GM23338 (cell line): ENCODE measurements at regions not wholly inside any gene's neighbourhood (a gene's known extent, or its start where the extent isn't known, plus 50 kb on each side); places are given as distances from the start of the nearest gene placed in this dataset.
A peak's percentile ranks its signal among the peaks of the same experiment; 100 is the strongest.

ENCODE experiments used
- ATAC-seq: fragments of 200-7000 bp; cut with Tn5 transposase; 3 replicates; pipeline ENCODE4 v1.9.1; 2020
- DNase-seq: peaks from one replicate; pipeline ENCODE4 v3.0.0-alpha.2; 2015; ENCODE audit warnings: low spot score
- H2AFZ ChIP-seq: fragments of 200-600 bp; sonication (generic); 2 replicates; pipeline ENCODE4 v1.8.0; 2016; ENCODE audit warnings: antibody characterized with exemption, mild to moderate bottlenecking, moderate library complexity
- H3F3A ChIP-seq: fragments of 200-600 bp; sonication (generic); replicated peaks from 2 replicates; pipeline ENCODE4 v1.8.0; 2017; ENCODE audit warnings: antibody characterized with exemption, mixed run types, low read depth
- H3K27ac ChIP-seq: fragments of 200-600 bp; sonication (generic); 2 replicates; pipeline ENCODE4 v1.6.1; 2016; ENCODE audit warnings: low read depth
- H3K27me3 ChIP-seq: fragments of 200-600 bp; sonication (generic); 2 replicates; pipeline ENCODE4 v1.8.0; 2016; ENCODE audit warnings: mild to moderate bottlenecking, mixed run types, moderate library complexity; ENCODE audit not compliant: insufficient read depth
- H3K36me3 ChIP-seq: fragments of 200-600 bp; sonication (generic); 2 replicates; pipeline ENCODE4 v1.8.0; 2016; ENCODE audit warnings: mild to moderate bottlenecking; ENCODE audit not compliant: insufficient read depth
- H3K4me1 ChIP-seq: fragments of 200-600 bp; sonication (generic); 2 replicates; pipeline ENCODE4 v1.8.0; 2016; ENCODE audit warnings: mild to moderate bottlenecking, moderate library complexity; ENCODE audit not compliant: insufficient read depth
- H3K4me2 ChIP-seq: fragments of 200-600 bp; sonication (generic); 2 replicates; pipeline ENCODE4 v1.7.1; 2017; ENCODE audit warnings: mixed run types
- H3K4me3 ChIP-seq: fragments of 200-600 bp; sonication (generic); 2 replicates; pipeline ENCODE4 v1.6.1; 2016; ENCODE audit warnings: mixed run types
- H3K79me2 ChIP-seq: fragments of 200-600 bp; sonication (generic); replicated peaks from 2 replicates; pipeline ENCODE4 v1.8.0; 2017; ENCODE audit warnings: mild to moderate bottlenecking; ENCODE audit not compliant: insufficient read depth
- H3K9me2 ChIP-seq: fragments of 200-600 bp; sonication (generic); 2 replicates; pipeline ENCODE4 v1.8.0; 2017; ENCODE audit not compliant: insufficient read depth
- H4K20me1 ChIP-seq: fragments of 200-600 bp; sonication (generic); replicated peaks from 2 replicates; pipeline ENCODE4 v1.8.0; 2017; ENCODE audit warnings: mild to moderate bottlenecking; ENCODE audit not compliant: insufficient read depth
- H3K27ac Mint-ChIP-seq: 2 replicates; pipeline ENCODE4 v1.8.0; 2020; ENCODE audit warnings: inconsistent platforms, mild to moderate bottlenecking, moderate library complexity, mixed read lengths
- H3K27me3 Mint-ChIP-seq: 3 replicates; pipeline ENCODE4 v1.8.0; 2022; ENCODE audit warnings: low read depth, mild to moderate bottlenecking, moderate library complexity, mixed read lengths, inconsistent platforms; ENCODE audit not compliant: insufficient read depth, poor library complexity
- H3K36me3 Mint-ChIP-seq: 3 replicates; pipeline ENCODE4 v1.8.0; 2021; ENCODE audit warnings: low read depth, mild to moderate bottlenecking, inconsistent platforms, moderate library complexity, mixed read lengths
- H3K4me1 Mint-ChIP-seq: 3 replicates; pipeline ENCODE4 v1.8.0; 2020; ENCODE audit warnings: mild to moderate bottlenecking, inconsistent platforms, mixed read lengths
- H3K4me3 Mint-ChIP-seq: 3 replicates; pipeline ENCODE4 v1.8.0; 2021; ENCODE audit warnings: moderate library complexity, mild to moderate bottlenecking, inconsistent platforms, mixed read lengths
- H3K9me3 Mint-ChIP-seq: 3 replicates; pipeline ENCODE4 v1.8.0; 2020; ENCODE audit warnings: moderate library complexity, mild to moderate bottlenecking, inconsistent platforms, mixed read lengths
- CREB1 ChIP-seq: fragments of 250-450 bp; sonication (Bioruptor Pico); IDR thresholded peaks from 2 replicates; pipeline ENCODE4 v1.5.0; 2020; ENCODE audit warnings: low read depth, mild to moderate bottlenecking, moderate library complexity
- CTCF ChIP-seq, 2 experiments: fragments of 200-600 bp in 1 of 2; sonication (generic) in 1 of 2; conservative IDR thresholded peaks; 2 replicates each; pipeline versions ENCODE4 v1.5.1 to v1.6.1; 2016 to 2017; ENCODE audit warnings: antibody characterized with exemption in 2 of 2, low read depth in 2 of 2, mild to moderate bottlenecking in 2 of 2, moderate library complexity in 1 of 2
- EZH2 ChIP-seq: fragments of 200-600 bp; sonication (generic); IDR thresholded peaks from one replicate; pipeline ENCODE4 v1.8.0; 2017; ENCODE audit warnings: antibody characterized with exemption, mild to moderate bottlenecking, low read depth; ENCODE audit not compliant: unreplicated experiment
- EZH2phosphoT487 ChIP-seq: fragments of 200-600 bp; sonication (generic); IDR thresholded peaks from one replicate; pipeline ENCODE4 v1.8.1; 2018; ENCODE audit warnings: antibody characterized with exemption; ENCODE audit not compliant: unreplicated experiment
- JUNB ChIP-seq: IDR thresholded peaks from one replicate; pipeline ENCODE4 v1.6.1; 2016; ENCODE audit warnings: antibody characterized with exemption; ENCODE audit not compliant: unreplicated experiment
- NANOG ChIP-seq: IDR thresholded peaks from 2 replicates; pipeline ENCODE4 v1.6.1; 2016; ENCODE audit warnings: antibody characterized with exemption, borderline replicate concordance
- POLR2AphosphoS5 ChIP-seq: IDR thresholded peaks from 2 replicates; pipeline ENCODE4 v1.6.1; 2016; ENCODE audit warnings: antibody characterized with exemption, low read depth
- REST ChIP-seq: IDR thresholded peaks from one replicate; pipeline ENCODE4 v1.6.1; 2018; ENCODE audit warnings: antibody characterized with exemption; ENCODE audit not compliant: unreplicated experiment
- STAT1 ChIP-seq: IDR thresholded peaks from one replicate; pipeline ENCODE4 v1.6.1; 2016; ENCODE audit warnings: antibody characterized with exemption; ENCODE audit not compliant: unreplicated experiment
- ZNF114 ChIP-seq: fragments of 250-450 bp; sonication (Bioruptor Pico); IDR thresholded peaks from 2 replicates; pipeline ENCODE4 v1.5.0; 2020; ENCODE audit warnings: mild to moderate bottlenecking, moderate library complexity
- ZNF331 ChIP-seq: fragments of 250-450 bp; sonication (Bioruptor Pico); IDR thresholded peaks from 2 replicates; pipeline ENCODE4 v1.5.0; 2020; ENCODE audit warnings: low read depth, mild to moderate bottlenecking, moderate library complexity
- TF ChIP-seq, protein P1 (sequence below): IDR thresholded peaks from 2 replicates; pipeline ENCODE4 v1.6.1; 2016; ENCODE audit warnings: antibody characterized with exemption

- ATAC-seq (no peak), DNase-seq (no peak)
- no peak overlapping the region for H3K27ac ChIP-seq
- H2AFZ ChIP-seq, result peak overlapping the region; percentile 48; the same call in 1 of the 2 replicates
- Mint-ChIP-seq H3K9me3 (peaks cover 6% of the 10 kb centered on the region; the same call in 2 of the 3 replicates), H3K27me3 (peaks cover 2% of the 10 kb centered on the region), H3K27ac (0 out of 2 replicates have a peak overlapping the region, but pooled peaks have one; percentile 31), H3K4me3 (no peak overlapping the region), H3K36me3 (no peaks in the 10 kb centered on the region; the same call in 2 of the 3 replicates), H3K4me1 (peaks cover 16% of the 10 kb centered on the region)
- no peaks in the 10 kb centered on the region for H4K20me1 ChIP-seq
- peaks cover 7% of the 10 kb centered on the region for H3K4me1 ChIP-seq
- no peak for TF ChIP-seq NANOG
- no peak for TF ChIP-seq REST
- TF ChIP-seq ZNF114, result no peak
- TF ChIP-seq STAT1, result no peak
- TF ChIP-seq ZNF331, result no peak
- TF ChIP-seq EZH2, result no peak
- TF ChIP-seq, protein P1, sequence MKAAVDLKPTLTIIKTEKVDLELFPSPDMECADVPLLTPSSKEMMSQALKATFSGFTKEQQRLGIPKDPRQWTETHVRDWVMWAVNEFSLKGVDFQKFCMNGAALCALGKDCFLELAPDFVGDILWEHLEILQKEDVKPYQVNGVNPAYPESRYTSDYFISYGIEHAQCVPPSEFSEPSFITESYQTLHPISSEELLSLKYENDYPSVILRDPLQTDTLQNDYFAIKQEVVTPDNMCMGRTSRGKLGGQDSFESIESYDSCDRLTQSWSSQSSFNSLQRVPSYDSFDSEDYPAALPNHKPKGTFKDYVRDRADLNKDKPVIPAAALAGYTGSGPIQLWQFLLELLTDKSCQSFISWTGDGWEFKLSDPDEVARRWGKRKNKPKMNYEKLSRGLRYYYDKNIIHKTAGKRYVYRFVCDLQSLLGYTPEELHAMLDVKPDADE, result no peak
- no peak for TF ChIP-seq JUNB
- no peak for TF ChIP-seq EZH2phosphoT487
- no peak for TF ChIP-seq POLR2AphosphoS5
- H3K4me3 ChIP-seq, result no peak overlapping the region
- H3K9me2 ChIP-seq, result no peaks in the 10 kb centered on the region
- no peaks in the 10 kb centered on the region for H3K36me3 ChIP-seq
- H3K27me3 ChIP-seq, result no peaks in the 10 kb centered on the region
- no peak overlapping the region; the same call in 1 of the 2 replicates for H3K4me2 ChIP-seq
- H3K79me2 ChIP-seq, result no peaks in the 10 kb centered on the region
- no peaks in the 10 kb centered on the region for H3F3A ChIP-seq
Observed at GRCh38 chr4:187618701-187619281, 376.8 kb upstream of the ZFP42 start.

DNA sequence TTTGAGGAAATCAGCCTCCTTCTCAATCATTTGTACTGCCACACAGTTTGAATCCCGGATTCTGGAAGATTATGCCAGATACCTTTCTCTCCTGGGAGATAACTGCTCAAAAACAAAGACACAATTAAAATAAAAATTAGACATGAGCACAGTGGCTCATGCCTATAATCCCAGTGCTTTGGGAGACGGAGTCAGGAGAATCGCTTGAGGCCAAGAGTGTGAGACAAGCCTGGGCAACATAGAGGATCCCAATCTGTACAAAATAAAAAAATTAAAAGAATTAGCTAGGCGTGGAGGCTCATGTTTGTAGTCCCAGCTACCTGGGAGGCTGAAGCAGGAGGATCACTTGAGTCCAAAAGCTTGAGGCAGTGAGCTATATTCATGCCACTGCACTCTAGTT lies 376.3 kb upstream of the ZFP42 start:
- no peak overlapping the region for H3K4me3 Mint-ChIP-seq
- Histone ChIP-seq H3F3A (no peaks in the 10 kb centered on the region), H3K4me3 (no peak overlapping the region), H3K27ac (no peak overlapping the region), H2AFZ (peak overlapping the region; percentile 48; the same call in 1 of the 2 replicates), H3K27me3 (no peaks in the 10 kb centered on the region), H3K4me1 (peaks cover 7% of the 10 kb centered on the region), H3K4me2 (no peak overlapping the region; the same call in 1 of the 2 replicates), H3K9me2 (no peaks in the 10 kb centered on the region), H3K79me2 (no peaks in the 10 kb centered on the region), H3K36me3 (no peaks in the 10 kb centered on the region), H4K20me1 (no peaks in the 10 kb centered on the region)
- no peak for DNase-seq
- 0 out of 2 replicates have a peak overlapping the region, but pooled peaks have one; percentile 31 for H3K27ac Mint-ChIP-seq
- no peak for ATAC-seq
- no peaks in the 10 kb centered on the region; the same call in 1 of the 3 replicates for H3K36me3 Mint-ChIP-seq
- TF ChIP-seq, protein P1, result no peak
- no peak for TF ChIP-seq CREB1 (CRISPR knock-in tag)
- TF ChIP-seq ZNF331, result no peak
- no peak for TF ChIP-seq STAT1
- no peak for TF ChIP-seq EZH2
- TF ChIP-seq POLR2AphosphoS5, result no peak
- TF ChIP-seq CTCF (conservative IDR thresholded peaks at IDR 0.05; ENCODE audit: low read depth in 2 of 2), result no peak
- peaks cover 2% of the 10 kb centered on the region for H3K27me3 Mint-ChIP-seq
- peaks cover 6% of the 10 kb centered on the region; the same call in 2 of the 3 replicates for H3K9me3 Mint-ChIP-seq
- peaks cover 16% of the 10 kb centered on the region for H3K4me1 Mint-ChIP-seq
